Kidney epithelial cell (primary cell): ENCODE measurements at regions not wholly inside any gene's neighbourhood (a gene's known extent, or its start where the extent isn't known, plus 50 kb on each side); places are given as distances from the start of the nearest gene placed in this dataset.

ENCODE experiments used
- DNase-seq: peaks from one replicate; pipeline ENCODE4 v3.0.0-alpha.2; 2010; ENCODE audit warnings: low read depth
- H3K27me3 ChIP-seq: 2 replicates; pipeline ENCODE4 v1.6.0; 2011; ENCODE audit warnings: low read length; ENCODE audit not compliant: control insufficient read depth, insufficient read depth
- H3K36me3 ChIP-seq: 2 replicates; pipeline ENCODE4 v1.5.1; 2011; ENCODE audit warnings: low read length; ENCODE audit not compliant: control insufficient read depth, insufficient read depth
- H3K4me3 ChIP-seq: 2 replicates; pipeline ENCODE4 v1.5.1; 2011; ENCODE audit warnings: low read depth, mild to moderate bottlenecking, control low read depth, low read length
- CTCF ChIP-seq: IDR thresholded peaks from 2 replicates; pipeline ENCODE4 v1.5.1; 2011; ENCODE audit warnings: mild to moderate bottlenecking, moderate library complexity, low read length, control low read depth, inconsistent platforms; ENCODE audit not compliant: insufficient read depth, poor library complexity, severe bottlenecking

DNA sequence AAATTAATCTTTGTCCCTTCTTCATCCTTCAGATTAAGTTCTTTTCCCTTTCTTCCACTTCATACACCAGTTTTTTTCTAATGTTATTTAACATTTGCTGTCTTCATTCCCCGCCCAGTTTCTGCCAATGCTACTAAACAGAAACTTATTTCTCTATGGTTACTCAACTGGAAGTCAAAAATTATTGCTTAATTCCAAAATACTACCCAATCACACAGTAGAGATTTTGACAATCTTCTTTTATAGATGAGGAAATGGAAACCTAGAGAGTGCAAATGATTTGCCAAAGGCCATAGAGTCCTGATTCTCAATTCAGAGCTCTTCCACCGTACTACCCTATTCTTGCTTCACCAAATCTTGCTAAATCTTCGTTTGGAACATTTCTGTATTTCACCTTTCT lies 58.1 kb upstream of the SH3GLB1 start:
- H3K27me3 ChIP-seq = no peaks in the 10 kb centered on the region
- no peak for TF ChIP-seq CTCF
- no peaks in the 10 kb centered on the region for H3K36me3 ChIP-seq
- no peak for DNase-seq
- no peak overlapping the region for H3K4me3 ChIP-seq

DNA sequence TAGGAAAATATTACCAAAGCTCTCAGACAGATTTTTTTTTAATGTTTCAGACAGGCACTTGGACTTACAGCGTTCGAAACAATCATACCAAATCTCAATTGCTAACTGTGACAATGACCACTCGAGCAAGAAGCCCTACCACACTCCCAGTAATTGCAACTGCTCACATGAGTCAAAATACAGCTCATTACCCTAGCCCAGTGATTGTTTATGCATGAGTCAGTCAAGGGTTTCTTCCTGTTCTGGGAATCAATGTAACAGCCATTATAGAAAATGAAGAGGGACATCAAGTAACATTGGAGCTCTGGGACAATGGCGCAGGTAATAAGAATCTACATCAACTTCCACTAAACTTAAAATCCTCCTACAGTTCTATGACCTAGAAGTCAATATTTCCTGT lies 56.1 kb upstream of the SH3GLB1 start:
- TF ChIP-seq CTCF = no peak
- H3K36me3 ChIP-seq = no peaks in the 10 kb centered on the region
- no peak overlapping the region for H3K4me3 ChIP-seq
- H3K27me3 ChIP-seq = no peaks in the 10 kb centered on the region
- peak; percentile 78 for DNase-seq

DNA sequence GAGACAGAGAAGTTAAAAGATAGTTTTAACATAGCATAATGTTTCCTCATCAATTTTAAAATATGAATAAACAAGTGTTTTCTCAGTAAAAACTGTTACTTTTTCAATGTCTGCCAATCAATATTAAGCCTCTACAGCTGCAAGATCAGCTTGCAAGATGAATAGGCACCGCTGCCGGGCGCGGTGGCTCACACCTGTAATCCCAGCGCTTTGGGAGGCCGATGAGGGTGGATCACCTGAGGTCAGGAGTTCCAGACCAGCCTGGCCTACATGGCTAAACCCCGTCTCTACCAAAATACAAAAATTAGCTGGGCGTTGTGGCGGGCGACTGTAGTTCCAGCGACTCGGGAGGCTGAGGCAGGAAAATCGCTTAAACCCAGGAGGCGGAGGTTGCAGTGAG lies 54.8 kb upstream of the SH3GLB1 start:
- H3K27me3 ChIP-seq = no peaks in the 10 kb centered on the region
- no peak for DNase-seq
- H3K36me3 ChIP-seq = no peaks in the 10 kb centered on the region
- TF ChIP-seq CTCF = no peak
- H3K4me3 ChIP-seq = no peak overlapping the region

GRCh38 chr1:86650065-86650464 lies 54.3 kb upstream of the SH3GLB1 start:
- DNase-seq = no peak
- H3K4me3 ChIP-seq = no peak overlapping the region
- TF ChIP-seq CTCF = no peak
- no peaks in the 10 kb centered on the region for H3K36me3 ChIP-seq
- H3K27me3 ChIP-seq = no peaks in the 10 kb centered on the region
